ENCODE measurements at regions not wholly inside any gene's neighbourhood (a gene's known extent, or its start where the extent isn't known, plus 50 kb on each side); places are given as distances from the start of the nearest gene placed in this dataset.

GRCh38 chr18:11553098-11553940, 56.1 kb upstream of the SLC35G4 start:
- H3K9me3 ChIP-seq: no peaks in the 10 kb centered on the region
- peak; percentile 75 for TF ChIP-seq CTCF (IDR thresholded peaks at IDR 0.05)
- no peaks in the 10 kb centered on the region for H3K36me3 ChIP-seq
- H3K27ac ChIP-seq: no peak overlapping the region
- H3K4me1 ChIP-seq (ENCODE audit: control insufficient read depth in 1 of 2, insufficient read depth in 1 of 2, low read depth in 1 of 2, low read length in 1 of 2): no peaks in the 10 kb centered on the region
- H3K27me3 ChIP-seq: peaks cover 9% of the 10 kb centered on the region
- no peak overlapping the region for H3K4me3 ChIP-seq (ENCODE audit: low read depth in 1 of 2, low read length in 1 of 2)

DNA sequence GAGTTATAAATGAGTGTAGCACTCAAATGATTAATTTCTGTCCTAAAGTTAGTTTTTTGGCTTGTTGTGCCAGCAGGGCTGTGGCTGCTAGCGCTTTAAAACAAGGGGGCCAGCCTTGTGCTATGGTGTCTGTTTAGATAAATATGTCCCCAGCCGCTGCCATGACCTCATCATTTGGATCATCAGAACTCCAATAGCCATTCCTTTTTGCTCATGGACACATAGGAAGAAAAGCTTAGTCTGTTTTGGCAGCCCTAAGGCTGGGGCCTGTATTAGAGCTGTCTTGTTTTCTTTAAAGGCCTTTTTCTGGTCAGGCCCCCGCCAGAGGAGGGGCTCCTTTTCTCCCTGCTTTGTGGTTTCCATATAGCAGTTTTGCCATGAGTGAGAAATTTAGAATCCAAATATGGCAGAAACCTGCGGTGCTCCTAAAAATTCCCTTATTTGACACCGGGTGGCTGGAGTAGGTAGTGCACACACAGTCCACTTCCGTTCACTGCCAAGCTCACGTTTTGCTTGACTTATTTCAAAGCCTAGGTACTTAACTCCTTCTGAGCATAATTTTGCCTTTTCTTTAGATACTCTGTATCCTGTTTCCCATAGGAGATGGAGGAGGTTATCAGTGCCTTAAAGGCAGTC, 60.4 kb upstream of the SLC35G4 start:
- no peaks in the 10 kb centered on the region for H3K36me3 ChIP-seq
- H3K9me3 ChIP-seq: no peaks in the 10 kb centered on the region
- no peak overlapping the region for H3K4me3 ChIP-seq (ENCODE audit: low read depth in 1 of 2, low read length in 1 of 2)
- H3K4me1 ChIP-seq (ENCODE audit: control insufficient read depth in 1 of 2, insufficient read depth in 1 of 2, low read depth in 1 of 2, low read length in 1 of 2): no peaks in the 10 kb centered on the region
- TF ChIP-seq CTCF (IDR thresholded peaks at IDR 0.05): no peak
- peaks cover 4% of the 10 kb centered on the region for H3K27me3 ChIP-seq
- H3K27ac ChIP-seq: no peak overlapping the region

GRCh38 chr18:11548396-11548795, 61.0 kb upstream of the SLC35G4 start:
- Histone ChIP-seq H3K4me3 (ENCODE audit: low read depth in 1 of 2, low read length in 1 of 2) (no peak overlapping the region), H3K36me3 (no peaks in the 10 kb centered on the region), H3K27ac (no peak overlapping the region), H3K9me3 (no peaks in the 10 kb centered on the region), H3K4me1 (ENCODE audit: control insufficient read depth in 1 of 2, insufficient read depth in 1 of 2, low read depth in 1 of 2, low read length in 1 of 2) (no peaks in the 10 kb centered on the region), H3K27me3 (no peaks in the 10 kb centered on the region)
- TF ChIP-seq CTCF (IDR thresholded peaks at IDR 0.05): no peak

- H3K4me1 ChIP-seq (ENCODE audit: control insufficient read depth in 1 of 2, insufficient read depth in 1 of 2, low read depth in 1 of 2, low read length in 1 of 2): no peaks in the 10 kb centered on the region
- no peak for TF ChIP-seq CTCF (IDR thresholded peaks at IDR 0.05)
- H3K4me3 ChIP-seq (ENCODE audit: low read depth in 1 of 2, low read length in 1 of 2): no peak overlapping the region
- no peaks in the 10 kb centered on the region for H3K36me3 ChIP-seq
- H3K9me3 ChIP-seq: no peaks in the 10 kb centered on the region
- no peak overlapping the region for H3K27ac ChIP-seq
- H3K27me3 ChIP-seq: no peaks in the 10 kb centered on the region
Measured at GRCh38 chr18:11544060-11544633, 65.2 kb upstream of the SLC35G4 start.

GRCh38 chr18:11541179-11541578, 68.2 kb upstream of the SLC35G4 start:
- no peaks in the 10 kb centered on the region for H3K4me1 ChIP-seq (ENCODE audit: control insufficient read depth in 1 of 2, insufficient read depth in 1 of 2, low read depth in 1 of 2, low read length in 1 of 2)
- H3K36me3 ChIP-seq: no peaks in the 10 kb centered on the region
- TF ChIP-seq CTCF (IDR thresholded peaks at IDR 0.05): no peak
- no peaks in the 10 kb centered on the region for H3K27me3 ChIP-seq
- H3K9me3 ChIP-seq: no peaks in the 10 kb centered on the region
- no peak overlapping the region for H3K4me3 ChIP-seq (ENCODE audit: low read depth in 1 of 2, low read length in 1 of 2)
- H3K27ac ChIP-seq: no peak overlapping the region

All from neutrophil (primary cell).